Nephron progenitor cell (in vitro differentiated cells): ENCODE measurements at regions not wholly inside any gene's neighbourhood (a gene's known extent, or its start where the extent isn't known, plus 50 kb on each side); places are given as distances from the start of the nearest gene placed in this dataset.

Experiments
- DNase-seq: peaks from one replicate; pipeline ENCODE4 v3.0.0; 2021
- H3K27ac Mint-ChIP-seq: 2 replicates; pipeline ENCODE4 v1.8.0; 2021; ENCODE audit warnings: mild to moderate bottlenecking, moderate library complexity, mixed read lengths
- H3K27me3 Mint-ChIP-seq: 2 replicates; pipeline ENCODE4 v1.8.0; 2021; ENCODE audit warnings: mild to moderate bottlenecking, low read depth, mixed read lengths; ENCODE audit not compliant: poor library complexity
- H3K36me3 Mint-ChIP-seq: 2 replicates; pipeline ENCODE4 v1.8.0; 2021; ENCODE audit warnings: low read depth, mixed read lengths
- H3K4me1 Mint-ChIP-seq: 2 replicates; pipeline ENCODE4 v1.8.0; 2021; ENCODE audit warnings: mixed read lengths
- H3K4me3 Mint-ChIP-seq: 2 replicates; pipeline ENCODE4 v1.8.0; 2021; ENCODE audit warnings: mild to moderate bottlenecking, moderate library complexity, mixed read lengths
- H3K9me3 Mint-ChIP-seq: 2 replicates; pipeline ENCODE4 v1.8.0; 2021; ENCODE audit warnings: mild to moderate bottlenecking, moderate library complexity, mixed read lengths
- TF ChIP-seq, protein P1 (sequence below): fragments of 200-600 bp; sonication (generic); IDR thresholded peaks from 2 replicates; pipeline ENCODE4 v1.5.0; 2021; ENCODE audit warnings: antibody characterized with exemption

DNA sequence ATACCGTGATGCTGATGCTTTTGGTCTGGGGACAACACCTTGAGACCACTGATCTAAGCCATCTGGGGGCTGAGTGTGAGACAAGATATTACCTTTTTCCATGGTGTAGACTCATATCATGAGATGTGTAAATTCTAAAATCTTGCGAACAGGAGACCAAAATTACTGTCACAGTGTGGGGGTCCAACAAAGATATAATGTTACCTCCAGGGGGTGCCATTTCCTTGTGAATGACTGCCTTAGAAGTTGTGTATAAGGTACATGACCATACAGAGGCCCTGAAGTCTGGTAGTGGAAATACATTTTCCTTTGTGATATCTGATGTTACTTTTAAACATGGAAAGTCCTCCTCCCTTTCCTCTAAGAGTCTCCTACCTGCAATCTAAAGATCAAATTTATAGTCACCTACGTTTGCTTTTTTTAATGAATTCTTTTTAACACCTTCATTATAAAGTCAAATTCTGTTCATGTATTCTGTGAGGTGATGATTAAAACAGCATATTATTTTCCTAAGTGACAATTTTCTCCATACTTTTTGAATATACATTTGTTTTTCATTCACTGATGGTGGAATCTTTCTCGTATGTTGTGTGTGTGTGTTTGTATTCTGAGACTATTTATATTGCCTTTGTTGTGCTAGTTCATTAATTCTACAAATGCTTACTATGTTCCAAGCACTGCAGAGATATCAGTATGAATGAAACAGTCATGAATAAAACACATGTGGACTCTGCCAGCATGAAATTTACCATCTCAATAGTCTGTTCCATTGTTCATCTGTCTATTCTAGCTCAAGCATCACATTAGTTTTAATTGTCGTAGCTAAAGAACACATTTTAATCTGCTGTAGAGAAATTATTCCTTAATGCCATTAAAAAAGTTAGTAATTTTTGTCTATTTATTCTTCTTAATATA, 113.7 kb downstream of the RFC3 start:
- peaks cover 5% of the 10 kb centered on the region for H3K4me1 Mint-ChIP-seq
- no peaks in the 10 kb centered on the region for H3K36me3 Mint-ChIP-seq
- H3K9me3 Mint-ChIP-seq, result no peaks in the 10 kb centered on the region
- H3K27me3 Mint-ChIP-seq, result no peaks in the 10 kb centered on the region
- no peak overlapping the region for H3K4me3 Mint-ChIP-seq
- H3K27ac Mint-ChIP-seq, result peak overlapping the region; percentile 37
- TF ChIP-seq, protein P1, sequence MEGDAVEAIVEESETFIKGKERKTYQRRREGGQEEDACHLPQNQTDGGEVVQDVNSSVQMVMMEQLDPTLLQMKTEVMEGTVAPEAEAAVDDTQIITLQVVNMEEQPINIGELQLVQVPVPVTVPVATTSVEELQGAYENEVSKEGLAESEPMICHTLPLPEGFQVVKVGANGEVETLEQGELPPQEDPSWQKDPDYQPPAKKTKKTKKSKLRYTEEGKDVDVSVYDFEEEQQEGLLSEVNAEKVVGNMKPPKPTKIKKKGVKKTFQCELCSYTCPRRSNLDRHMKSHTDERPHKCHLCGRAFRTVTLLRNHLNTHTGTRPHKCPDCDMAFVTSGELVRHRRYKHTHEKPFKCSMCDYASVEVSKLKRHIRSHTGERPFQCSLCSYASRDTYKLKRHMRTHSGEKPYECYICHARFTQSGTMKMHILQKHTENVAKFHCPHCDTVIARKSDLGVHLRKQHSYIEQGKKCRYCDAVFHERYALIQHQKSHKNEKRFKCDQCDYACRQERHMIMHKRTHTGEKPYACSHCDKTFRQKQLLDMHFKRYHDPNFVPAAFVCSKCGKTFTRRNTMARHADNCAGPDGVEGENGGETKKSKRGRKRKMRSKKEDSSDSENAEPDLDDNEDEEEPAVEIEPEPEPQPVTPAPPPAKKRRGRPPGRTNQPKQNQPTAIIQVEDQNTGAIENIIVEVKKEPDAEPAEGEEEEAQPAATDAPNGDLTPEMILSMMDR, result peak; percentile 59
- DNase-seq, result peak; percentile 11

- H3K4me3 Mint-ChIP-seq, result no peak overlapping the region
- H3K27me3 Mint-ChIP-seq, result no peaks in the 10 kb centered on the region
- H3K4me1 Mint-ChIP-seq, result peaks cover 10% of the 10 kb centered on the region
- no peaks in the 10 kb centered on the region for H3K9me3 Mint-ChIP-seq
- no peak for DNase-seq
- TF ChIP-seq, protein P1, result no peak
- no peak overlapping the region for H3K27ac Mint-ChIP-seq
- no peaks in the 10 kb centered on the region for H3K36me3 Mint-ChIP-seq
These were observed 114.9 kb downstream of the RFC3 start for GRCh38 chr13:33932769-33933406.

GRCh38 chr13:33933810-33934209, 115.9 kb downstream of the RFC3 start:
- no peak for DNase-seq
- H3K4me1 Mint-ChIP-seq, result peaks cover 11% of the 10 kb centered on the region
- TF ChIP-seq, protein P1, result no peak
- H3K27ac Mint-ChIP-seq, result no peak overlapping the region
- no peaks in the 10 kb centered on the region for H3K27me3 Mint-ChIP-seq
- H3K36me3 Mint-ChIP-seq, result peaks cover 3% of the 10 kb centered on the region
- no peak overlapping the region for H3K4me3 Mint-ChIP-seq
- H3K9me3 Mint-ChIP-seq, result peaks cover 2% of the 10 kb centered on the region

DNA sequence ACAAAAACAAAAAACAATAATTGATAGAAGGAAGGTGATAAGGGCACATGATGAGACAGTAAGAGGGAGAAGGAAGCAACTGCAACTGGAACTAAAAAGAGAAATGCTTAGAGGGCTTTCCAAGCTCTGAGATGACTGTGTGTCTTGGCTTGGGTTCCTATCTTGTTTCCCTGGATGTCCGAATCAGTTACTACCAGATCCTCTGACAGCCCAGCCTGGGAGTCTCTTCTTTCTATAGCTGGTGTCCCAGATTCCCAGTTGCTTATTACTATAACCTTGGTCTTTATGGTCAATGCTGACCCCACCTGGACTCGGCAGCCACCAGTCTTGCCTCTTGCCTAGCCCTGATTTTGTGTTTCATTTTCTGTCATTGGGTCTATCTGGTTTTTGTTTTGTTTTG, 116.4 kb downstream of the RFC3 start:
- peaks cover 6% of the 10 kb centered on the region for H3K36me3 Mint-ChIP-seq
- H3K4me3 Mint-ChIP-seq, result no peak overlapping the region
- no peaks in the 10 kb centered on the region for H3K27me3 Mint-ChIP-seq
- H3K4me1 Mint-ChIP-seq, result peaks cover 11% of the 10 kb centered on the region
- DNase-seq, result no peak
- no peak overlapping the region for H3K27ac Mint-ChIP-seq
- peaks cover 5% of the 10 kb centered on the region for H3K9me3 Mint-ChIP-seq
- TF ChIP-seq, protein P1, result no peak

- Mint-ChIP-seq H3K9me3 (peaks cover 11% of the 10 kb centered on the region), H3K4me1 (peaks cover 11% of the 10 kb centered on the region), H3K27ac (no peak overlapping the region), H3K36me3 (peaks cover 13% of the 10 kb centered on the region), H3K4me3 (no peak overlapping the region), H3K27me3 (no peaks in the 10 kb centered on the region)
- TF ChIP-seq, protein P1, result no peak
- DNase-seq, result no peak
These were observed 117.0 kb downstream of the RFC3 start for GRCh38 chr13:33934951-33935371.
